CD4-positive, CD25-positive, alpha-beta regulatory T cell (primary cell): ENCODE measurements at regions not wholly inside any gene's neighbourhood (a gene's known extent, or its start where the extent isn't known, plus 50 kb on each side); places are given as distances from the start of the nearest gene placed in this dataset.

Experiments
- ATAC-seq, 2 donors: fragments of 150-1000 bp; cut with Tn5 transposase; one replicate each; pipeline ENCODE4 v1.10.0; 2021; ENCODE audit warnings: low read depth in 2 of 2, moderate number of reproducible peaks in 2 of 2, moderate library complexity in 1 of 2
- DNase-seq, 3 donors: peaks; one replicate each; pipeline versions ENCODE4 v3.0.0 to v3.0.0-alpha.2; 2012 to 2022; ENCODE audit warnings: mixed read lengths in 1 of 3
- H3K27ac ChIP-seq: one replicate; pipeline ENCODE4 v1.7.0; 2013; ENCODE audit warnings: mild to moderate bottlenecking, low read length; ENCODE audit not compliant: insufficient read depth, poor library complexity, severe bottlenecking
- H3K27me3 ChIP-seq: one replicate; pipeline ENCODE4 v1.7.0; 2013; ENCODE audit warnings: low read length; ENCODE audit not compliant: control insufficient read depth, insufficient read depth
- H3K36me3 ChIP-seq: one replicate; pipeline ENCODE4 v1.7.0; 2013; ENCODE audit warnings: mild to moderate bottlenecking, low read length, moderate library complexity; ENCODE audit not compliant: control insufficient read depth, insufficient read depth
- H3K4me1 ChIP-seq: 2 replicates; pipeline ENCODE4 v1.7.0; 2013; ENCODE audit warnings: mild to moderate bottlenecking, low read length; ENCODE audit not compliant: insufficient read depth, control insufficient read depth, poor library complexity, severe bottlenecking
- H3K4me3 ChIP-seq: one replicate; pipeline ENCODE4 v1.7.0; 2013; ENCODE audit warnings: low read depth, mild to moderate bottlenecking, low read length, moderate library complexity
- H3K9me3 ChIP-seq, 2 experiments: 1 replicate in 1 of 2; 2 replicates in 1 of 2; pipeline ENCODE4 v1.7.0; 2013; ENCODE audit warnings: low read length in 2 of 2, mild to moderate bottlenecking in 1 of 2, moderate library complexity in 1 of 2; ENCODE audit not compliant: control insufficient read depth in 2 of 2
- H3K27ac Mint-ChIP-seq, 3 donors: one replicate each; pipeline ENCODE4 v1.8.0; 2020 to 2022; ENCODE audit warnings: mild to moderate bottlenecking in 3 of 3, mixed read lengths in 3 of 3, moderate library complexity in 2 of 3
- H3K27me3 Mint-ChIP-seq: one replicate; pipeline ENCODE4 v1.8.0; 2022; ENCODE audit warnings: mild to moderate bottlenecking, mixed read lengths
- H3K36me3 Mint-ChIP-seq: one replicate; pipeline ENCODE4 v1.8.0; 2020; ENCODE audit warnings: mixed read lengths
- H3K4me1 Mint-ChIP-seq, 4 donors: one replicate each; pipeline ENCODE4 v1.8.0; 2020 to 2022; ENCODE audit warnings: mixed read lengths in 4 of 4, mild to moderate bottlenecking in 1 of 4
- H3K4me3 Mint-ChIP-seq, 4 donors: one replicate each; pipeline ENCODE4 v1.8.0; 2020 to 2022; ENCODE audit warnings: mild to moderate bottlenecking in 4 of 4, mixed read lengths in 4 of 4, moderate library complexity in 3 of 4
- H3K9me3 Mint-ChIP-seq, 7 donors: one replicate each; pipeline ENCODE4 v1.8.0; 2020 to 2022; ENCODE audit warnings: mixed read lengths in 7 of 7, mild to moderate bottlenecking in 3 of 7, moderate library complexity in 2 of 7

- ATAC-seq, result no peak
Observed at GRCh38 chr12:131589966-131590365, 120.9 kb upstream of the SFSWAP start.

GRCh38 chr12:131591136-131591535 is 119.8 kb upstream of the SFSWAP start:
- no peak overlapping the region for H3K4me3 Mint-ChIP-seq
- ATAC-seq (no peak), DNase-seq (no peak)
- Histone ChIP-seq H3K4me3 (no peak overlapping the region), H3K9me3 (peaks cover 0 to 8% of the 10 kb centered on the region in 2 experiments), H3K36me3 (no peaks in the 10 kb centered on the region), H3K27ac (no peak overlapping the region), H3K4me1 (peaks cover 10% of the 10 kb centered on the region), H3K27me3 (no peaks in the 10 kb centered on the region)
- no peaks in the 10 kb centered on the region for H3K9me3 Mint-ChIP-seq
- no peaks in the 10 kb centered on the region for H3K27me3 Mint-ChIP-seq
- no peaks in the 10 kb centered on the region for H3K36me3 Mint-ChIP-seq
- peak overlapping the region in 1 of 3 donors; percentile 76 for H3K27ac Mint-ChIP-seq
- H3K4me1 Mint-ChIP-seq, result peaks cover 0 to 13% (median 6%) of the 10 kb centered on the region in 4 donors

More at GRCh38 chr12:131589966-131590365, 120.9 kb upstream of the SFSWAP start:
- no peaks in the 10 kb centered on the region for H3K36me3 ChIP-seq
- H3K27me3 ChIP-seq, result no peaks in the 10 kb centered on the region
- H3K27ac Mint-ChIP-seq, result no peak overlapping the region
- H3K36me3 Mint-ChIP-seq, result no peaks in the 10 kb centered on the region
- DNase-seq, result no peak
- H3K4me3 Mint-ChIP-seq, result no peak overlapping the region
- H3K27ac ChIP-seq, result no peak overlapping the region
- H3K4me3 ChIP-seq, result no peak overlapping the region
- peaks cover 10% of the 10 kb centered on the region for H3K4me1 ChIP-seq
- H3K9me3 Mint-ChIP-seq, result peaks cover 0 to 2% (median 0%) of the 10 kb centered on the region in 7 donors
- no peaks in the 10 kb centered on the region for H3K27me3 Mint-ChIP-seq
- peaks cover 0 to 13% (median 6%) of the 10 kb centered on the region in 4 donors for H3K4me1 Mint-ChIP-seq
- H3K9me3 ChIP-seq, result peaks cover 0 to 8% of the 10 kb centered on the region in 2 experiments

GRCh38 chr12:131591714-131592709 is 118.9 kb upstream of the SFSWAP start:
- no peak overlapping the region for H3K27ac ChIP-seq
- no peak overlapping the region for H3K27ac Mint-ChIP-seq

GRCh38 chr12:131592972-131593371 is 117.9 kb upstream of the SFSWAP start:
- DNase-seq, result peak in 1 of 3 donors; percentile 73
- H3K27me3 Mint-ChIP-seq, result no peaks in the 10 kb centered on the region
- Histone ChIP-seq H3K4me1 (peaks cover 10% of the 10 kb centered on the region), H3K4me3 (no peak overlapping the region), H3K9me3 (no peaks in the 10 kb centered on the region), H3K36me3 (no peaks in the 10 kb centered on the region), H3K27ac (no peak overlapping the region), H3K27me3 (no peaks in the 10 kb centered on the region)
- H3K27ac Mint-ChIP-seq, result peak overlapping the region; percentile 13 to 87 (median 60)
- peaks cover 0 to 13% (median 6%) of the 10 kb centered on the region in 4 donors for H3K4me1 Mint-ChIP-seq
- peak overlapping the region in 2 of 4 donors; percentile 6 to 47 for H3K4me3 Mint-ChIP-seq
- no peaks in the 10 kb centered on the region for H3K36me3 Mint-ChIP-seq
- ATAC-seq, result peak; percentile 77 to 78
- H3K9me3 Mint-ChIP-seq, result no peaks in the 10 kb centered on the region

More at GRCh38 chr12:131591714-131592709, 118.9 kb upstream of the SFSWAP start:
- no peak overlapping the region for H3K4me3 Mint-ChIP-seq
- H3K36me3 Mint-ChIP-seq, result no peaks in the 10 kb centered on the region
- H3K4me3 ChIP-seq, result no peak overlapping the region
- no peaks in the 10 kb centered on the region for H3K9me3 Mint-ChIP-seq
- no peaks in the 10 kb centered on the region for H3K27me3 ChIP-seq
- H3K4me1 ChIP-seq, result peaks cover 10% of the 10 kb centered on the region
- H3K36me3 ChIP-seq, result no peaks in the 10 kb centered on the region
- H3K9me3 ChIP-seq, result peaks cover 0 to 4% of the 10 kb centered on the region in 2 experiments
- no peak for DNase-seq
- ATAC-seq, result no peak
- H3K27me3 Mint-ChIP-seq, result no peaks in the 10 kb centered on the region
- peaks cover 0 to 13% (median 6%) of the 10 kb centered on the region in 4 donors for H3K4me1 Mint-ChIP-seq

GRCh38 chr12:131593406-131593805 is 117.5 kb upstream of the SFSWAP start:
- H3K9me3 Mint-ChIP-seq, result no peaks in the 10 kb centered on the region
- peak overlapping the region in 1 of 4 donors; percentile 6 for H3K4me3 Mint-ChIP-seq
- peaks cover 0 to 13% (median 6%) of the 10 kb centered on the region in 4 donors for H3K4me1 Mint-ChIP-seq
- DNase-seq (no peak), ATAC-seq (no peak)
- peak overlapping the region in 2 of 3 donors; percentile 13 to 87 for H3K27ac Mint-ChIP-seq
- H3K27me3 ChIP-seq, result no peaks in the 10 kb centered on the region
- no peaks in the 10 kb centered on the region for H3K27me3 Mint-ChIP-seq
- no peaks in the 10 kb centered on the region for H3K9me3 ChIP-seq
- H3K4me1 ChIP-seq, result peaks cover 10% of the 10 kb centered on the region
- no peaks in the 10 kb centered on the region for H3K36me3 Mint-ChIP-seq
- H3K27ac ChIP-seq, result no peak overlapping the region
- no peak overlapping the region for H3K4me3 ChIP-seq
- H3K36me3 ChIP-seq, result no peaks in the 10 kb centered on the region

GRCh38 chr12:131596115-131596514 is 114.8 kb upstream of the SFSWAP start:
- H3K27ac Mint-ChIP-seq, result peak overlapping the region in 1 of 3 donors; percentile 26
- no peak overlapping the region for H3K4me3 ChIP-seq
- peaks cover 10% of the 10 kb centered on the region for H3K4me1 ChIP-seq
- no peaks in the 10 kb centered on the region for H3K36me3 ChIP-seq
- H3K9me3 ChIP-seq, result no peaks in the 10 kb centered on the region
- H3K9me3 Mint-ChIP-seq, result peaks cover 0 to 1% (median 0%) of the 10 kb centered on the region in 7 donors
- peaks cover 1 to 16% (median 6%) of the 10 kb centered on the region in 4 donors for H3K4me1 Mint-ChIP-seq
- H3K27me3 Mint-ChIP-seq, result no peaks in the 10 kb centered on the region
- DNase-seq (no peak), ATAC-seq (no peak)
- no peaks in the 10 kb centered on the region for H3K36me3 Mint-ChIP-seq
- H3K27me3 ChIP-seq, result no peaks in the 10 kb centered on the region
- no peak overlapping the region for H3K4me3 Mint-ChIP-seq
- H3K27ac ChIP-seq, result no peak overlapping the region

GRCh38 chr12:131597333-131597732 is 113.6 kb upstream of the SFSWAP start:
- H3K4me1 Mint-ChIP-seq, result peaks cover 5 to 14% (median 7%) of the 10 kb centered on the region in 4 donors
- H3K9me3 Mint-ChIP-seq, result peaks cover 0 to 1% (median 0%) of the 10 kb centered on the region in 7 donors
- no peaks in the 10 kb centered on the region for H3K27me3 Mint-ChIP-seq
- peaks cover 10% of the 10 kb centered on the region for H3K4me1 ChIP-seq
- H3K4me3 ChIP-seq, result no peak overlapping the region
- H3K27ac ChIP-seq, result no peak overlapping the region
- no peak for ATAC-seq
- H3K36me3 ChIP-seq, result no peaks in the 10 kb centered on the region
- H3K9me3 ChIP-seq, result no peaks in the 10 kb centered on the region
- no peaks in the 10 kb centered on the region for H3K36me3 Mint-ChIP-seq
- no peaks in the 10 kb centered on the region for H3K27me3 ChIP-seq
- no peak overlapping the region for H3K27ac Mint-ChIP-seq
- DNase-seq, result no peak
- H3K4me3 Mint-ChIP-seq, result no peak overlapping the region
